ENCODE measurements at regions not wholly inside any gene's neighbourhood (a gene's known extent, or its start where the extent isn't known, plus 50 kb on each side); places are given as distances from the start of the nearest gene placed in this dataset.

- no peak for TF ChIP-seq CTCF (IDR thresholded peaks at IDR 0.05; ENCODE audit: insufficient read depth, missing control alignments)
- no peak for DNase-seq (ENCODE audit: insufficient read length, low spot score)
- no peak for FAIRE-seq
Observed at GRCh38 chr22:48545987-48546386, 1281.7 kb downstream of the BRD1 start.

DNA sequence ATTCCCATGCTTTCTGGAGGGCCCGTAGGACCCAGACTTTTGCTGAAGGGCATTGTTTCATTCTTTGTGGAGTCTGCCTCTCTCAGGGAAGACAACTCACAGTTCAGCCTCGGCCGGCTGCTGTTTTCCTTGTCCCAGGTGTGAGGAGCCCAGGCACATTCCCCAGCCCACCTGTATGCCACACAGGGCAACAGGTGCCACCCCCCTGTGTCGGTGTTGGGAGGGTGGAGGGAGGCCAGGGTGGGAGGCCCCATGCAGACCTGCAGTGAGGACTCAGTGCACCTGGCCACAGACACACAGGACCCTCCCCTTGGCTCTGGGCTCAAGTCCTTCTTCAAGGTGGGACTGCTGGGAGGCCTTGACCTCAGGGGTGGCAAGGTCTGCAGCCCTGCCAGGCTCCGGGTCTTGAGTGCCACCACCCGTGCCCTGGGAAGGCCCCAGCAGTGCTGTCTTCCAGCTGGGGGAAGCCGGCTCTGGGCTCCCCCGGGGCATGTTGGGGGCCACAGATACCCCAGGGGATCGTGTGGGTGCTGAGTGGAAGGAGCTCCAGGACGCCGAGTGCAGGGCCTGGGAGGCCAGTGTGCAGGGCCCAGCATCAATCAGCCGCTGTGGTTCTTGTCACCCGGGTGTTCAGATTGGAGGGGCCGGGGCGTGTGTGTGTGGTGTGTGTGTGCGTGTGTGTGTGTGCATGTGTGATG lies 1286.1 kb downstream of the BRD1 start:
- no peak for FAIRE-seq
- DNase-seq (ENCODE audit: insufficient read length, low spot score): no peak
- TF ChIP-seq CTCF (IDR thresholded peaks at IDR 0.05; ENCODE audit: insufficient read depth, missing control alignments): no peak

DNA sequence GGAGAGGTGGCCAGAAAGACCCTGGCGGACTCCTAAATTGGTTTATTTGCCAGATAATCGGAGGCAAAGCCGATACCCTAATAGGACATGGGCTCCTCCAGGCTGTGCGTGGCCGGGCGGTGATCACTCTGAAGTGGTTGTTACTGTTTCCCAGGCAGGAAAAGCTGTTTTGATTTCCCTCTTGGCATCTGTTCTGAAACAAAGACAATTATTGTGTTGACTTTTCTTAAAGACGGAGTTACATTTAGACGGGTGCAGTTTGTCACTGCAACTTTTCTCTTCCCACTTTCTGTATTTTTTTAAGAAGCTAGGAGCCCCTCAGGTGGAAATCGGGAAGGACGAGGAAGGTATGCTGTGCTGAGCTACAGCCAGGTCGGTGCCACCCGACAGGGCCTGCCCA lies 1288.4 kb downstream of the BRD1 start:
- no peak for TF ChIP-seq CTCF (IDR thresholded peaks at IDR 0.05; ENCODE audit: insufficient read depth, missing control alignments)
- FAIRE-seq (no peak), DNase-seq (ENCODE audit: insufficient read length, low spot score) (no peak)

GRCh38 chr22:48538291-48538820 lies 1289.3 kb downstream of the BRD1 start:
- TF ChIP-seq CTCF (IDR thresholded peaks at IDR 0.05; ENCODE audit: insufficient read depth, missing control alignments): no peak
- FAIRE-seq (no peak), DNase-seq (ENCODE audit: insufficient read length, low spot score) (no peak)

DNA sequence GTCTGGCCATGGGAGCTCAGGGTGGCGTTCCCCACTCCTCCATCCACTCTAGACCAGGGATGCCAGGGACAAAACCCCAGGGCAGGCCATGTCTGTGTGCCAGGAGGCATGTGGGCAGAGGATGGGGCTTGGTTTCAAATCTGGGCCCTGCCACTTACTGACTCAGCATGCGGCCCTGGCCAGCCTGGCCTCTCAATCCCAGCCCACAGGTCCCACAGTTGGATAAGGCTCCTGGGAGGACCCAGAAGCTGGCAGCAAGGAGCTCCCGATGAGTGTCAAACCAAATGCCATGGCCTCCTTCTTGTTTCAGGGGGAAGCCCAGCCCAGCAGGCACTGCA lies 1290.4 kb downstream of the BRD1 start:
- TF ChIP-seq CTCF (IDR thresholded peaks at IDR 0.05; ENCODE audit: insufficient read depth, missing control alignments): no peak

GRCh38 chr22:48536541-48537342 lies 1290.9 kb downstream of the BRD1 start:
- TF ChIP-seq CTCF (IDR thresholded peaks at IDR 0.05; ENCODE audit: insufficient read depth, missing control alignments): no peak
- DNase-seq (ENCODE audit: insufficient read length, low spot score): no peak
- no peak for FAIRE-seq

More for the DNA sequence above, 1290.4 kb downstream of the BRD1 start:
- no peak for FAIRE-seq
- no peak for DNase-seq (ENCODE audit: insufficient read length, low spot score)

Measured in D721Med (cell line).